ENCODE measurements at regions not wholly inside any gene's neighbourhood (a gene's known extent, or its start where the extent isn't known, plus 50 kb on each side); places are given as distances from the start of the nearest gene placed in this dataset.

DNA sequence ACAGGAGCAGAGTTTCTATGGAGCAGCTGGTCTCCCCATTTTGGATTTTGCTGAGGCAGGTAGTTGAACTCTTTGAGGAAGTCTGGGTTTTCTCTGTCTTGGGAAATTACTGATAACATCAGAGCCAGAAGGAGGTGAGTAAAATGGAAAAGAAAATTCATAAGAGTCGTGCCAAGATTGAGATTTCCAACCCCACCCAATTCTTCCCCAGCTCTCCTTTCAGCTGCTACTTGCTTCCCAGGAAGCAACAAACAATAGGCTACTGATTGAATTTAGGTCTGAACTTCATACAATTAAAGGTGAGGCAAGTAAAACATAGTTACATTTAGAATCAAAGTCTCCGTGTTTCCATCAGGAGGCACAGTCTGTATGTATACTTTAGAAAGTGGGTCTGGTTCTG lies 54.6 kb upstream of the EOLA2 start:
- DNase-seq: no peak

DNA sequence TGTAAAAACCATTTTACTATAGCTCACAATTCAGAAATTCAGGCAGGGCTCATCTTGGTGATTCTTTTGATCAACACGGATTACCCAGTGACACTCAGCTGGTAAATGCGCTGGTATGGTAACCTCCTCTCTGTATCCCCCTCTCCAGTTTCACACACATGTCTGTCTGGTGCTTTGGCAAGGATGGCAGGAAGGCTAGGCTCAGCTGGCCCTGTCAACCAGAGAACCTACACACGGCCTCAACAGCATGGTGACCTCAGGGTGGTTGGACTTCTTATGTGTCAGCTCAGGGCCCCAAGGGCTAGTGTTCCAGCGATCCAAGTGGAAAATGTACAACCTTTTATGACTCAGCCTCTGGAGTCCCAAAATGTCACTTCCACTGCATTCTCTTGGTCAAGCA lies 55.7 kb upstream of the EOLA2 start:
- DNase-seq: no peak

DNA sequence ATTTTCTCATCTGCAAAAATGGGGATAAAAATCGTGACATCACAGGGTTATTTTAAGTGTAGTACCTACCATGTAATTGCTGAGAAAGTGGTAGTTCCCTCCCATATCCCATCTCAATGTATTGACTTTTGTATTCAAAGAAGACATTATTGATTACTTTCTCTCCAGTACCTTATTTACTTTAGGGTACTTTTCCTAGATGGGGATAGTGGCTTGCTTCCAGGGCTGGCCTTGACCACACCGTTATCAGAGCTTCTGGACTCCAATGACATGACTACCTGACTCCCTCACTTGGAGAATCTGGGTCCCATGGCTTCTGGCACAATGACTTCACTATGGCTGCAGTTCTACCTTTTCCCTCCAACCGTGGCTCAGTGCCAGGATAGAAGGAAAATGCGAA lies 58.2 kb upstream of the EOLA2 start:
- DNase-seq: no peak

DNA sequence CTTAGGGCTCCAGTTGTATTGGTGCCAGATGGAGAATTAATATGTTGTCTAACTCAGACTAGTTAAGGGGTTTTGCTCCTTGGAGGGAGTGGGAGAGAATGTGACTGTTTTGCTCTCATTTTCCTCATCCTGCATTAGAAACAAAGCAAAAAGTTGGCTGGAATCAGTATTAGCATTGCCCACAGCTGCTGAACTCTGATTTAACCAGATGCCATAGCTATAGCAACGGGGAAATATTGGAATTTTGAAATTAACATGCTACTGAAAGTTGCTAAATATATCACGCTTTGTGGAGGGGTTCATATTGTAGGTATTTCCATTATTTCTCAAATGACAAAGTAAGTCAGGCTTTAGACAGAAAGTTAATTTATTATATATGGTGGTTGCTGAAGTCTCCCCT lies 66.7 kb upstream of the EOLA2 start:
- DNase-seq: no peak

DNA sequence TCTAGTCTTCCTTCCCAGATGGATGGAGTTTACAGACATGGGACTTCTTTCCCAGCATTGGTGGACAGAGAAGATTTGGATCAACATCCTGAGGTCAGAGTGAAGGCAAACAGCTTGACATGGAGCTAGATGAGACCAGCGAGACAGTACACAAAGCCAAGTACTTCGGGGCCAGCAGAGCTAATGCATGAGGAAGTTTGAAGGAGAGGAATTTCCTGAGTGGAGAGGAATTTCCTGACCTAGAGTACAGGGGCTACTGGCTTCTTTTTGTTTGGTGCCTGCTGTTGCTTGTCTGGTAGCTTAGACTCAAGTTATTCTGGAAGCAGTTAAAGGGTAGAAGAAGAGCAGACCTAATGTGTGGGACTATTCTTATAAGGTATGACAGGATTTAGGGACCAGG lies 69.1 kb upstream of the EOLA2 start:
- no peak for DNase-seq

DNA sequence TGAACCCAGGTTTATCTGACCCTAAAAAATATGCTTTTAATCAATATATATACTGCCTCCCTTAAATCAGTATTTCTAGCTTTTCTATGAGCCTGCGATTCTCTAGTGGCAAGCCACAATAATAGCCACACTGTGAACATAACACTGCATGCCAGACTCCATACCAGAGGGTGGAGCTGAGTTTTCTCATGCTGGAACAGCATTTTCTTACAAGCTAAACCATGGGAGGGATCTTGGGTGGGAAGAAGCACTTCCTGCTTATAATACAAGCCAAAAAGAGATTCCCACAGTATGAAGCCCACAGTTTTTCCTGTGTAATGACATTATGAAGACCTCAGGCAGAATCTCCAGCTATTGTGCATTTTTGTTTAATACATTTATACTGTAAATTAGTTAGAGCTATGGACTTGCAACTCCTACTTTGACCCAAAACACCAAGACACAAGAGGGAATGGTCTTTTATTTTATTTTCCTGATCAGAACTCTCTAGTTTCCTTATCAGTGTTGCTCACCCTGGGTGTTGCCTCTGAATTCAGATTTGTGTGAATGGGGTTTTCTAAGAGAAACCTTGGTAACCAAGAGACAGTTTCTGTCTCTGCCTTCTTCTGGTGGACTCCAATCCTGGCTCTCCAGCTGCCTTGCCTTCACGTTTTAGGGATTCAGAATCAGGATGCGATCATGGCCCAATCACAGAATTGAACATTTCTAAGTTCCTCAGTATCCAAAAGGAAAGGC lies 74.5 kb upstream of the EOLA2 start:
- no peak for DNase-seq

DNA sequence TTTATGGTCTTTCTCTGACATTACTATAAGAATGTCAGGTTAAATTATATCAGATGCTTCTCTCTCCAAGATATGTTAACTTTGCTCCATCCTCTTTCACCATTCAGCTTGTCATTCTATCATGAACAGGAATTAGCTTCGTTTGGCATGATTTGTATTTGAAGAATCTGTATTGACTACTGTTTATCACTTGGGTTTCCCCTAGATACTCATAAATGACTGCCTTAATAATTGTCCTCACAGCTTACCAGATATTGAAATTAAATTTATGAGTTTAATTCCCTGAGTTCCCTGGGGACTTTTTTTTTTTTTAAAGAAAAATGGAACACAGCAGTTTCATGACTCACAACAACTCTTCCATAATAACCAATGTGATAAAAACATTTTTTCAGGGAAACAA lies 76.2 kb upstream of the EOLA2 start:
- DNase-seq: no peak

DNA sequence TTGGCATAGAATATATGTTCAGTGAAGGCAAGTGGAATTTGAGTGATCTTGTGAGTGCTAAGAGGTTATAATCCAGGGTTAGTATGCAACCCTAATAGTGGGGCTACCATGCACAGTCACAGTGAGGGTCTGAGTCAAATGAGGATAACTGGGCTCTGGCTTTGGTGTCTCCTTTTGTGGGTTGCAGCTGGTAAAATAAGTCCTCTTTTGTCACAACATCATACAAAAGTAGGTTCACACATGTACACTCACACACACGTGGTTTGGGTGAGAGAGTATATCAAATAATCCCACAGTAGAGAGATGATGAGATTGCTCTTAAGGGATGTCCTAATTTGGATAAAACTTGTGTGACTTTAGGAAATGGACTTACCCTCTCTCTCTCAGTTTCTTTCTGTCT lies 79.6 kb upstream of the EOLA2 start:
- no peak for DNase-seq

DNA sequence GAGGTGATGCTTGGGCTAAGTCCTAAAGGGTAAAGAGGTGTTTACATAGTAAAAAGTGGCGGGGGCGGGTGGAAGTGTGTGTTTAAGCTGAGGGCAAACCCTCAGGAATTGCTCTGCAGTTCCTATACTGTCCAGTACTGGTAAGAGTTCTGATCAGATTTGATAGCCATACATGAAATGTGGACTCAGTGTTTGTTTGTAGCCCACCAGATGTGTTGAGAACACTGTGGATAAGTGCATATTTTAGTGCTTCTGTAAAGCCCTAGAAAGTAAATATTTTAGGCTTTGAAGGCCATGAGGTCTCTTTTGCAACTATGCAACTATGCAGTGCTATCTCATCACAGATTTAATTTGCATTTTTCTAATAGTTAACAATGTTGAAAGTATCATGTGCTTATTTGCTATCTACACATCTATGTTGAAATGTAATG lies 80.7 kb upstream of the EOLA2 start:
- DNase-seq: no peak

DNA sequence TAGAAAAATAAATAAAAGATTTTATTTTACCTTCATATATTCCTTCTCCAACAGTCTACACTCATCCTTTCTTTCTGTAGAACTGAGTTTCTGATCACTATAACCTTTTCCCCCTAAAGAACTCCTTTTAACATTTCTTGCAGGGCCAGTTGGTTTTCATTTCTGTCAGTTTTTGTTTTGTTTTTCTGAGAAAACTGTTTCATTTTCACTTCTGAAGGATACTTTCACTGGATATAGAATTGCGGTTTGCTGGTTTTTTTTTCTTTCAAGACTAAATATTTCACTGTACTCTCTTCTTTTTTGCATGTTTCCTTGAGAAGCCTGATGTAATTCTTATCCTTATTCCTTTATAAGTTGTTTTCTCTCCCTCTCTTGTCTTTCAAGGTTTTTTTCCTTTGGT lies 90.4 kb upstream of the EOLA2 start:
- no peak for DNase-seq

DNA sequence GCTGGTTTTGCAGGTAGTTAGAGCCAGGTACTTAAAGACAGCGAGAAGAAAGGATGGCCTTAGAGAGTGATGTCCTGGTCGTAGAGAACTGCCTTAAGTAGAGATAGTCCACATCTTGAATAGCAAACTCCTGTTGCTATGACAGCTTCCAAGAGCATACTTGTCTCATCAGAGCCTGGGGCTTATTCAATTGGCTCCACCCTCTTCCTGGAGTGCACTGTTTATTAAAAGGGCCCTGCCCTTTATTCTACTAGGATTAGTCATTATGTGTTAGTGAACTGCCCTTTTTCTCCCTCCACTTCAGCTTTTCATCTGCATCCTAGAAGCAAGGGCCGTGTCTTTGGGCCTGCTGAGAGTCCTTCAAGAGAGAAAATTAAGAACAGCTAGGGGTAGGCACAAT lies 94.5 kb upstream of the EOLA2 start:
- no peak for DNase-seq

DNA sequence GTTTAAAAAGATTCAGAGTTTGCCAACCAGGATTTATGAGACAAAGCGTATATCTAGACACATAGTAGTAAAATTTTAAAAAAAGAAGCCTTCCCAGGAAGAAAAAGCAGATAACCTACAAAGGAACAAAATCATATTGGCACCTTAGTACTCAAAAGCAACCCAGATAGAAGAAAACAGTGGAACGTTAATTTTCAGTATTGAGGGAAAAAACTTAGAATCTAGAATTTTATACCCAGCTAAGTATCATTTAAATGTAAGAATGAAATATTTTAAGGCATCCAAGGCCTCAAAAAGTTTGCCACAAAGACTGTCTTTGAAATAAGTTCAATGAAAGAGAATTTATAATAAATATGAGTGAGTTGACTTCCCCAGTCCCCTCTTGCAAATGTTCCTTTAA lies 96.5 kb upstream of the EOLA2 start:
- DNase-seq: no peak

DNA sequence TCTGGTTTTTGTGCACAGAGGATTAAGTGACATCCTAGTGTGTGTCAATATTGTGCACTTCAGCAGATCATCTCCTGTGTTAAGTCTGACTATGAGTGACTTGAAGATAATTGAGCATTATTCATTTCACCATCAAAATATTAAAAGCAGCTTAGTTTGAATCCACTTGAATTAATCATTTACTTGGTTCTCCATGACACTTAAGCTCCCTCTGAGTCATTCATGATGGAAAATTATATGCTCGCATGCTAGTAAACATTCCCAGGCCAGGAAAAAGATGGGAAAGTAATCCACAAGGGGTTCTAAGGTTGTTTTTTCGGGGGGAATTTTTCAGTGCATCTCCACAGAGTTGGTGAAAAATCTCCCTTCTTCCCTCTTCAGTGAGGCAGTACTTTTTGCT lies 97.2 kb upstream of the EOLA2 start:
- DNase-seq: no peak

DNA sequence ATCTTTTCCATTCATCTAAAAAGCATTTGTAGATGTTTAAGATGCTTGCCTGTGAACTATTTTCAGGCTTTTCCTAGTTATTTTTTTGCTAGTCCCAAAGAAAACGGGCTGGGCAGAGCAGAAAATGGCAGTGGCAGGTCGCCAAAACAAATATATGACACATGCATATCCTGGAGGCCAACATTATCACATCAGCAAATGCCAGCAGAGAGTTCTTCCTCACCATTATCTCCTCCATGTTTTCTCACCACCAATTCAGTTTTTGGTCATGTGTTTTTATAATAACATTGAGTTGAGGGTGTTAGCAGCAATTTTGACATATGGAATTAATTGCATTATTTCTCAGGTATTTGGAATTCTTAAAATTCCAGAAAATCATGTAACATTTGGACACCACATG lies 97.9 kb upstream of the EOLA2 start:
- DNase-seq: no peak

DNA sequence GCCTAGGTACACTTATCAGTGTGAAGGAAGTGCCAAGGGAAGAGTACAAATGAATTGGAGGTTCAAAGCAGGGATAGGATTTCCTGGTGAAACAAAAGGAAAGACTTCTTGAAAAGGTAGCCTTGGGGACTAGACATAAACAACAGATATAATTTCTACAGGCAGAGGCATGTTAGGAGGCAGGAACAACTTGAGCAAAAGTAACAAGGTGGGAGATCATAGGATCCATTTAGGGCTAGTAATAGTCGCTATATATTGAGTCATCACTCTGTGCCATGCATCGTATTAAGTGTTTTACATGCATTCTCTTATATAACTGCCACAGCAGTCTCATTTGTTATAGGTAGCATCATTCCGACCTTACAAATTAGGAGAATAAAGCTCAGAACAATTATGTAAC lies 98.3 kb upstream of the EOLA2 start:
- DNase-seq: no peak

DNA sequence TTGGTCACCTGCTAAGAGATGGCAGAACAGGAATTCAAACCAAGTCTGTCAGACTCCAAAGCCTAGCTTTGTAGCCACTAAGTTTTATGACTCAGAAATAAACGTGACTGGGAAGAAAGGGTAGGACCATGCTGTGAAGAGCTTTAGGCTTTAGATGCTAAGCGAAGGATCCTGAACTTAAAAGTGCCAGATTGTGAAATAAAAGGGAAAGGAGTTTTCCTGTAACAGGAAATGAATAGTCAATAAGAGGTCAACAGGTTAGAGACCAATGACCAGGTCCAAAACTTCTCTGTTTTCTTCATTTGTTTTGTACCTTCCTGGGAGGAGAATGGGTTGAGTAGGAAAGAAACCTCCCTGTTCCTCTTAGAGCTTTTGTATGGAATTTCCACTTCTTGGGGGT lies 98.8 kb upstream of the EOLA2 start:
- no peak for DNase-seq

DNA sequence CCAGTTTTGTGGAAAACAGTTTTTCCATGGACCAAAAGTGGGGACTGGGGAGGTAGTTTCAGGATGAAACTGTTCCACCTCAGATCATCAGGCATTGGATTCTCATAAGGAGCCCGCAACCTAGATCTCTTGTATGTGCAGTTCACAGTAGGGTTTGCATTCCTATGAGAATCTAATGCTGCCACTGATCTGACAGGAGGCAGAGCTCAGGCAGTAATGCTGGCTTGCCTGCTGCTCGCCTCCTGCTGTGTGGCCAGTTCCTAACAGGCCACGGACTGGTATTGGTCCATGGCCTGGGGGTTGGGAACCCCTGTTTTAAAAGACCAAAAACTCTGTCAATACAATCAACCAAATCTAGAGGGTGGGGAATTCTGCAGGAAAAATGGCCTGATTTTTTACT lies 100.0 kb upstream of the EOLA2 start:
- no peak for DNase-seq

DNA sequence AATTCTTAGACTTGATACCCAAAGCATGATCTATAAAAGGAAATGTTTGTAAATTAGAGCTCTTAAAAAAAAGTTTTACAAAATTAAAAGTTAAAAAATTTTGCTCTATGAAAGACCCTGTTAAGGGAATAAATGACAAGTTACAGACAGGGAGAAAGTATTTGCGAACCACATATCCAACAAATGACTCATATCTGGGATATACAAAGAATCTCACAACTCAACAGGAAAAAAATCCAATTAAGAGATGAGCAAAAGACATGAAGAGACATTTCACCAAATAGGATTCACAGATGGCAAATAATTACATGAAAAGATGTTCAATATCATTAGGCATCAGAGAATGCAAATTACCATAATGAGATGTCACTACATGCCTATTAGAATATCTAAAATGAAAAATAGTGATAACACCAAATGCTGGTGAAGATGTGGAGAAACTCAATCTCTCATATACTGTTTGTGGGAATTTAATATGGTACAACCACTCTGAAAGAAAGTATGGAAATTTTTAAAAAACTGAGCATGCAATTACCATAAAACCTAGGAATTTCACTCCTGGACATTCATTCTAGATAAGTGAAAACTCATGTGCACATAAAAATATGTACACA lies 100.8 kb upstream of the EOLA2 start:
- no peak for DNase-seq

DNA sequence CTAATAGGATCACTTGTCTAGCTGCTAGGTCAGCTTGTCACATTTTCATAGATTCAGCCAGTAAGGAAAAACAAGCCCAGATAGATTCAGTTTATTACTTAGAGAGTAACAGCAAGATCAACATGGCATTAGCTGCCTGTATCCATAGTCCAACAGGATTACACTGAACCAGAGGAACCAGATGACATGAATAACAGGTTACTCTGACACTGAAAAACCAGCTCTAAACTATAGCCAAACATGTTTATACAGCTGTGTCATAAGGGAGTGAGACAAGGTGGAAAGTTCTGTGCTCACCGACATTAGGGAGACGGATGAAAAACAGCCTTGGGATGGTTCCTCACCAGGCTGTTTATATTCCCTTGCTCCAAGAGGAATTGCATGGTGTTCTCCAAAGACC lies 102.9 kb upstream of the EOLA2 start:
- DNase-seq: no peak

DNA sequence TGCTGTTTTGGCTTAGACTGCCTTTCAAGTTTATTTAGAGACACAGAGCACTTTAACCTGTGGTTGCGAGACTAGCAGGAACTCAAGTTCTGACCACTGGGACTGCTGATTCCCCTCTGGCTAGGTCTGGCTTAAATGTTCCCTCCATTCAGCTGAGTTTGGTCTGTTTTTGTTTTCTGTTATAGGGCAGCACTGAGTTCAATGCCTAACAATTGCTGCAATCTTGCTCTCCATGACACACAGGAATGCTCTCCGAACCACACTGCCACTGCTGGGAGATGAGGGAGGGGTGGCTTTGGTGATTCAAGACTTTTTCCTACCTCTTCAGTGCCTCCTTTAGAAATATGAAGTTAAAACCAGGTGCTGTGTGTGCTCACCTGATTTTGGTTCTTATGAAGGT lies 106.3 kb upstream of the EOLA2 start:
- DNase-seq: no peak

DNA sequence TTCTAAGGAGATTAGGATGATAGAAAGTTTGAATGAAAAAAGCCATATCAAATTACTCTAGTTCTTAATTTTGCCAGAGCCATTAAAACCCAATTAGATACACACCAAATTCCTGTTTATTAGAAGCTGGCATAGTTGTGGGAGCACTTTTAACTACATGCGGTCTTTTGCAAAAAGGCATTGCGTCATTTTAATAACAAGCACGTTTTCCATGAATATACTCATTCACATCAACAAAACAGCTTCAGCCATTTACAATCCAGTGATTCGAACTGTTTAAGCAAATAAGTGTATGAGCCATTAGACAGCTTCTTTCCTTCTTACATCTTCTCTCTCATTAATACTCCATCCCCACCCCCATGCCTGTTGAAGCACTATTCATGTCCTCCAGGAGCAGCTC lies 109.5 kb upstream of the EOLA2 start:
- DNase-seq: no peak

DNA sequence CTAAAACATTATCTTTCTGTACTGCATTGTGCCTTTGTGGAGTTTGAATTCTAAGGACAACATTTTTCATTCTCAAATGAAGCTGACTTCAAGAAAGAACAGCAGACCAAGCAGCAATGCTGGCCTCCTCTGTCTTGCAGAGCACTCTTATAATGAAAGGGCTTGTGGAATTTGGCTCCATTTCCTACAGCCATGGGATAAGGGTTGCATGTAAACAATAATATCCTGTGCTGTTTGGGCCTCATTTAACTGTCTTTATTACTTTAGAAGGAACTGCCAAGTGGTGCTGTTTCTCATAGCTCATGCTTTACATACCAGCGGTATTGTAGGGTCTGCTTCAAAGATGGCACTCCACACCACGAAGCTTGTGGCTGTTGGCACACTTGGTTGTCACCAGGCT lies 111.4 kb upstream of the EOLA2 start:
- no peak for DNase-seq

DNA sequence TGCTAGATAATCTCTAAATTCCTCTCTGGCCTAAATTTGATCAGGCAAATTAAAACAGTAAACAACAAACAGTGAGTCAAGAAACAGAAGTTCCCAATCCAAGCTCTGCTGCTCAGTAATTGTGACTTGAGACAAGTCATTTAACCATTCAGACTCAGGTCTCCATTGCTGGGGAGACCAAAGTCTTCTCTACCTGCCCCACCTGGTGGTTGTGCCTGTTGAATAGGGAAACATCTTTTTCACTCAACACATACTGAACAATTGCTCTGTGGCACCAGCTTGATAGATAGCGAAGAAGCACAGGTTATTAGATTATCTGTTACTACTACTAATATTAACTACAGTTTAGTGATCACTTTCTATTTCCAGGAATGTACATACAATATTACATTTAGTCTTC lies 112.1 kb upstream of the EOLA2 start:
- no peak for DNase-seq

DNA sequence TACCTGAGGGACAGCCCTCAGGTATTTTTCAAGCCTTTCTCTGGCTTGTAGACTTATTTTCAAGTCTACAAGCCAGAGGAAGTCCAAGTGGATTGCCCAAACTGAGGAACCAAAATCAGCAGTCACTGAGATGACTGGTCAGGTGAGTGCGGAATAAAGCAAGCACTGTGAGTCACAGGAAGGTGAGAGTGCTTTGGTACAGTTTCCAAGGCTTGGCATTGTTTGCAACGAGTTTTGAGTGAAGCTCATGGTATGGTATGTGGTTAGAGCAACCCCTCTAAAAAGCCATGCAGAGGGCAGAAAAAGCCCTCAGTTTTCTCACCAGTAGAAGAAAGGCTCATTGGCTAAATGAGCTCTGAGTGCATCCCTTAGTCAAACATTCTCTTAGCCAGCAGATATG lies 112.8 kb upstream of the EOLA2 start:
- no peak for DNase-seq

DNA sequence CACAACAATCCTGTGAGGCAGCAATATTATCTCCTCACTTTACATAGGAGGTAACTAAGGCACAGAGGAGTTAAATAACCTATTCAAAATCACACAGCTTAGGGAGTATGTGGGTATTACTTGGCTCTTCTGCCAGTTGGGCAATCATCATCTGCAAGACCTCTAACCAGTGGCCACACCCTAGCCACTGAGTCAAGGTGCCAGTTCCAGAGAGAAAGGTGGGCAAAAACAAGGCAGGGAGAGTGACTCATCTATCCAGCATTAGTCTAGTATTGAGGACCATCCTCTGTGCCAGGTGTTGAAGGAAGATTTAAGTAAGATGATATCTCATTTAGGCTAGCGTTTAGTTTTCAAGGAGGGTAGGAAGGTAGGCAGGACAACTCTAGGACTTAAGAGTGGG lies 113.9 kb upstream of the EOLA2 start:
- no peak for DNase-seq
